SK-N-SH (cell line): ENCODE measurements at regions not wholly inside any gene's neighbourhood (a gene's known extent, or its start where the extent isn't known, plus 50 kb on each side); places are given as distances from the start of the nearest gene placed in this dataset.

Source experiments
- CTCF ChIA-PET: fragments of 300-600, 350-600 bp; formaldehyde crosslinking; extraction: SDS; loops from one replicate; lab custom pipeline; 2021; lab: Yijun Ruan, JAX
- POLR2A ChIA-PET: fragments of 350-600 bp; sonication (Branson Sonifier 250); formaldehyde crosslinking; extraction: SDS; loops from one replicate; lab custom pipeline; 2020; ENCODE audit warnings: antibody characterized with exemption, inconsistent platforms; lab: Yijun Ruan, JAX
- DNase-seq: peaks from one replicate; pipeline ENCODE4 v3.0.0; 2012
- H2AFZ ChIP-seq: fragments of 200-600 bp; sonication (generic); 2 replicates; pipeline ENCODE4 v1.8.1; 2016; ENCODE audit warnings: antibody characterized with exemption, mild to moderate bottlenecking, low read depth
- H3F3A ChIP-seq: fragments of 200-600 bp; sonication (generic); replicated peaks from 2 replicates; pipeline ENCODE3; 2016; ENCODE audit warnings: antibody characterized with exemption, mild to moderate bottlenecking; ENCODE audit not compliant: insufficient read depth
- H3K27ac ChIP-seq, 2 experiments: fragments of 200-500 bp in 1 of 2; fragments of 200-600 bp in 1 of 2; sonication (Bioruptor generic) in 1 of 2; sonication (generic), shearing (Covaris generic) in 1 of 2; 2 replicates each; pipeline versions ENCODE4 v1.5.1 to v1.6.1; 2014 to 2016; ENCODE audit warnings: low read depth in 2 of 2, inconsistent platforms in 1 of 2, low read length in 1 of 2, mild to moderate bottlenecking in 1 of 2, mixed read lengths in 1 of 2
- H3K27me3 ChIP-seq: fragments of 200-600 bp; sonication (generic), shearing (Covaris generic); 2 replicates; pipeline ENCODE4 v1.6.1; 2016; ENCODE audit warnings: mixed run types; ENCODE audit not compliant: insufficient read depth
- H3K36me3 ChIP-seq, 2 experiments: fragments of 200-500 bp in 1 of 2; fragments of 200-600 bp in 1 of 2; sonication (Bioruptor generic) in 1 of 2; sonication (generic) in 1 of 2; replicated peaks in 1 of 2; 2 replicates each; pipeline versions ENCODE3 to v1.5.1; 2014 to 2016; ENCODE audit warnings: low read length in 1 of 2, mild to moderate bottlenecking in 1 of 2; ENCODE audit not compliant: insufficient read depth in 2 of 2, control insufficient read depth in 1 of 2
- H3K4me1 ChIP-seq, 2 experiments: fragments of 200-500 bp in 1 of 2; fragments of 200-600 bp in 1 of 2; sonication (Bioruptor generic) in 1 of 2; sonication (generic), shearing (Covaris generic) in 1 of 2; 2 replicates each; pipeline versions ENCODE4 v1.5.1 to v1.6.1; 2014 to 2016; ENCODE audit warnings: low read depth in 1 of 2, low read length in 1 of 2, mixed run types in 1 of 2; ENCODE audit not compliant: insufficient read depth in 2 of 2, control insufficient read depth in 1 of 2
- H3K4me2 ChIP-seq: fragments of 200-600 bp; sonication (generic), shearing (Covaris generic); 2 replicates; pipeline ENCODE4 v1.6.1; 2017; ENCODE audit warnings: mixed run types
- H3K4me3 ChIP-seq, 2 experiments: fragments of 200-500 bp in 1 of 2; fragments of 200-600 bp in 1 of 2; sonication (Bioruptor generic) in 1 of 2; sonication (generic), shearing (Covaris generic) in 1 of 2; 2 replicates each; pipeline versions ENCODE4 v1.5.1 to v1.8.1; 2014 to 2016; ENCODE audit warnings: low read depth in 2 of 2, inconsistent platforms in 1 of 2, low read length in 1 of 2, mild to moderate bottlenecking in 1 of 2, mixed read lengths in 1 of 2, moderate library complexity in 1 of 2
- H3K79me2 ChIP-seq: fragments of 200-600 bp; sonication (generic); 2 replicates; pipeline ENCODE4 v1.8.1; 2017; ENCODE audit warnings: mild to moderate bottlenecking; ENCODE audit not compliant: insufficient read depth
- H3K9ac ChIP-seq: fragments of 200-600 bp; sonication (generic); 2 replicates; pipeline ENCODE4 v1.6.1; 2017; ENCODE audit warnings: mixed run types
- H3K9me2 ChIP-seq: fragments of 200-600 bp; sonication (generic); 2 replicates; pipeline ENCODE4 v1.6.1; 2017; ENCODE audit warnings: mixed run types
- H3K9me3 ChIP-seq: fragments of 200-600 bp; sonication (generic); 2 replicates; pipeline ENCODE4 v1.6.1; 2017; ENCODE audit warnings: mixed run types, mild to moderate bottlenecking, moderate library complexity
- H4K20me1 ChIP-seq: fragments of 200-600 bp; sonication (generic); 2 replicates; pipeline ENCODE4 v1.6.1; 2017; ENCODE audit warnings: mild to moderate bottlenecking, mixed run types; ENCODE audit not compliant: insufficient read depth
- CHD2 ChIP-seq: fragments of 150-350 bp; IDR thresholded peaks from 2 replicates; pipeline ENCODE4 v1.6.1; 2018; ENCODE audit warnings: low read length; ENCODE audit not compliant: partially characterized antibody
- ELF1 ChIP-seq: IDR thresholded peaks from 2 replicates; pipeline ENCODE4 v1.4.0; 2012
- EZH2phosphoT487 ChIP-seq: fragments of 200-600 bp; sonication (generic); IDR thresholded peaks from 2 replicates; pipeline ENCODE4 v1.6.1; 2017; ENCODE audit warnings: low read depth, mixed run types, mild to moderate bottlenecking, antibody characterized with exemption, moderate library complexity, borderline replicate concordance
- FOXM1 ChIP-seq: IDR thresholded peaks from 2 replicates; pipeline ENCODE4 v1.4.0; 2012; ENCODE audit warnings: low read depth, mild to moderate bottlenecking
- GATA2 ChIP-seq: sonication (generic); formaldehyde crosslinking; IDR thresholded peaks from 2 replicates; pipeline ENCODE4 v1.5.0; 2020; ENCODE audit warnings: mild to moderate bottlenecking, missing genetic modification reagents
- JUND ChIP-seq: IDR thresholded peaks from 2 replicates; pipeline ENCODE4 v1.4.0; 2012
- MXI1 ChIP-seq: IDR thresholded peaks from 2 replicates; pipeline ENCODE4 v1.6.1; 2012; ENCODE audit warnings: mild to moderate bottlenecking, low read depth, low read length, improper control_type of control experiment
- NRF1 ChIP-seq: IDR thresholded peaks from 2 replicates; pipeline ENCODE4 v1.6.1; 2012; ENCODE audit warnings: low read depth, mild to moderate bottlenecking, low read length
- POLR2AphosphoS5 ChIP-seq: IDR thresholded peaks from 2 replicates; pipeline ENCODE4 v1.6.1; 2012; ENCODE audit warnings: low read depth, low read length
- RAD21 ChIP-seq: IDR thresholded peaks from 2 replicates; pipeline ENCODE4 v1.6.1; 2012; ENCODE audit warnings: mild to moderate bottlenecking, low read length
- REST ChIP-seq: IDR thresholded peaks from 2 replicates; pipeline ENCODE4 v1.6.1; 2012; ENCODE audit warnings: mild to moderate bottlenecking, low read depth, low read length, moderate library complexity
- RXRA ChIP-seq: IDR thresholded peaks from 2 replicates; pipeline ENCODE4 v1.4.0; 2012; ENCODE audit warnings: low read depth, mild to moderate bottlenecking, borderline replicate concordance
- SIN3A ChIP-seq: IDR thresholded peaks from 2 replicates; pipeline ENCODE4 v1.6.1; 2012; ENCODE audit warnings: low read depth, mild to moderate bottlenecking, low read length, moderate library complexity, borderline replicate concordance
- USF1 ChIP-seq: IDR thresholded peaks from 2 replicates; pipeline ENCODE4 v1.4.0; 2012; ENCODE audit warnings: low read depth, borderline replicate concordance
- YY1 ChIP-seq: IDR thresholded peaks from 2 replicates; pipeline ENCODE4 v1.4.0; 2012; ENCODE audit warnings: low read depth, mild to moderate bottlenecking
- WGBS: methylation state at CpG from one replicate; pipeline ENCODE4 v1.1.6; 2017; ENCODE audit warnings: low lambda C conversion rate; 5-methylcytosine and 5-hydroxymethylcytosine counted together
- TF ChIP-seq, protein P1 (sequence below): fragments of 150-350 bp; IDR thresholded peaks from 2 replicates; pipeline ENCODE4 v1.6.1; 2016; ENCODE audit warnings: mild to moderate bottlenecking, low read depth, low read length
- TF ChIP-seq, protein P2 (sequence below): IDR thresholded peaks from 2 replicates; pipeline ENCODE4; 2012

GRCh38 chr6:166004876-166005275, 162.8 kb downstream of the TBXT start:
- POLR2A ChIA-PET, result no interaction called here
- H4K20me1 ChIP-seq, result no peaks in the 10 kb centered on the region
- no peaks in the 10 kb centered on the region; the same call in 1 of the 2 replicates for H3K27me3 ChIP-seq
- H3K9ac ChIP-seq, result no peak overlapping the region
- no peaks in the 10 kb centered on the region for H3K79me2 ChIP-seq
- H2AFZ ChIP-seq, result no peak overlapping the region
- TF ChIP-seq USF1 (no peak), RAD21 (no peak), ELF1 (no peak), CHD2 (no peak), EZH2phosphoT487 (no peak), RXRA (no peak), SIN3A (no peak), FOXM1 (no peak), POLR2AphosphoS5 (no peak), NRF1 (no peak), MXI1 (no peak), JUND (no peak), REST (no peak), YY1 (no peak), GATA2 (CRISPR knock-in tag) (no peak)
- TF ChIP-seq, protein P1, sequence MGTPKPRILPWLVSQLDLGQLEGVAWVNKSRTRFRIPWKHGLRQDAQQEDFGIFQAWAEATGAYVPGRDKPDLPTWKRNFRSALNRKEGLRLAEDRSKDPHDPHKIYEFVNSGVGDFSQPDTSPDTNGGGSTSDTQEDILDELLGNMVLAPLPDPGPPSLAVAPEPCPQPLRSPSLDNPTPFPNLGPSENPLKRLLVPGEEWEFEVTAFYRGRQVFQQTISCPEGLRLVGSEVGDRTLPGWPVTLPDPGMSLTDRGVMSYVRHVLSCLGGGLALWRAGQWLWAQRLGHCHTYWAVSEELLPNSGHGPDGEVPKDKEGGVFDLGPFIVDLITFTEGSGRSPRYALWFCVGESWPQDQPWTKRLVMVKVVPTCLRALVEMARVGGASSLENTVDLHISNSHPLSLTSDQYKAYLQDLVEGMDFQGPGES, result no peak
- TF ChIP-seq, protein P2, sequence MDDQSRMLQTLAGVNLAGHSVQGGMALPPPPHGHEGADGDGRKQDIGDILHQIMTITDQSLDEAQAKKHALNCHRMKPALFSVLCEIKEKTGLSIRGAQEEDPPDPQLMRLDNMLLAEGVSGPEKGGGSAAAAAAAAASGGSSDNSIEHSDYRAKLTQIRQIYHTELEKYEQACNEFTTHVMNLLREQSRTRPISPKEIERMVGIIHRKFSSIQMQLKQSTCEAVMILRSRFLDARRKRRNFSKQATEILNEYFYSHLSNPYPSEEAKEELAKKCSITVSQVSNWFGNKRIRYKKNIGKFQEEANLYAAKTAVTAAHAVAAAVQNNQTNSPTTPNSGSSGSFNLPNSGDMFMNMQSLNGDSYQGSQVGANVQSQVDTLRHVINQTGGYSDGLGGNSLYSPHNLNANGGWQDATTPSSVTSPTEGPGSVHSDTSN, result no peak
- TF ChIP-seq, all 33 proteins: peak for 0
- H3K27ac ChIP-seq, result no peak overlapping the region; a peak in 1 of 4 replicates
- DNase-seq, result no peak
- no peaks in the 10 kb centered on the region for H3K9me3 ChIP-seq
- whole genome bisulfite sequencing, result 79% methylated on average over 12 of the region's 12 CpGs
- CTCF ChIA-PET, result interaction anchor here (0.7 to 1.7 kb wide), 3 partner anchors 46 to 115 kb away, joined by 3 to 8 read pairs (median 3); no protein-coding TSS in a partner anchor
- H3K4me3 ChIP-seq, result no peak overlapping the region
- H3K9me2 ChIP-seq, result no peaks in the 10 kb centered on the region
- H3K4me1 ChIP-seq, result peaks cover 0 to 34% of the 10 kb centered on the region in 2 experiments; a peak in 2 of 4 replicates
- H3F3A ChIP-seq, result no peaks in the 10 kb centered on the region
- no peaks in the 10 kb centered on the region for H3K36me3 ChIP-seq
- no peak overlapping the region for H3K4me2 ChIP-seq
